Endodermal cell (in vitro differentiated cells): ENCODE measurements at regions not wholly inside any gene's neighbourhood (a gene's known extent, or its start where the extent isn't known, plus 50 kb on each side); places are given as distances from the start of the nearest gene placed in this dataset.

Source experiments
- DNase-seq: peaks from one replicate; pipeline ENCODE4 v3.0.0-alpha.2; 2017
- H3K27ac ChIP-seq: 2 replicates; pipeline ENCODE4 v1.5.1; 2013; ENCODE audit warnings: mild to moderate bottlenecking, low read depth, low read length, moderate library complexity
- H3K27me3 ChIP-seq: 2 replicates; pipeline ENCODE4 v1.6.1; 2013; ENCODE audit warnings: mild to moderate bottlenecking, low read length, moderate library complexity; ENCODE audit not compliant: insufficient read depth, control insufficient read depth, poor library complexity, severe bottlenecking
- H3K36me3 ChIP-seq: 2 replicates; pipeline ENCODE4 v1.7.0; 2013; ENCODE audit warnings: mild to moderate bottlenecking, low read length, moderate library complexity; ENCODE audit not compliant: control insufficient read depth, insufficient read depth
- H3K4me1 ChIP-seq: one replicate; pipeline ENCODE4 v1.7.0; 2013; ENCODE audit warnings: low read length; ENCODE audit not compliant: control insufficient read depth, insufficient read depth
- H3K4me3 ChIP-seq: 2 replicates; pipeline ENCODE4 v1.5.1; 2013; ENCODE audit warnings: mild to moderate bottlenecking, low read length, moderate library complexity
- H3K9ac ChIP-seq: 2 replicates; pipeline ENCODE4 v1.6.1; 2013; ENCODE audit warnings: mild to moderate bottlenecking, low read length, moderate library complexity; ENCODE audit not compliant: poor library complexity, severe bottlenecking; ENCODE audit errors: extremely low read depth
- H3K9me3 ChIP-seq: 2 replicates; pipeline ENCODE4 v1.6.1; 2013; ENCODE audit warnings: mild to moderate bottlenecking, low read length, moderate library complexity; ENCODE audit not compliant: control insufficient read depth
- H3K27ac Mint-ChIP-seq: 2 replicates; pipeline ENCODE4 v1.8.0; 2020; ENCODE audit warnings: mixed read lengths
- H3K27me3 Mint-ChIP-seq: 2 replicates; pipeline ENCODE4 v1.8.0; 2021; ENCODE audit warnings: mild to moderate bottlenecking, mixed read lengths; ENCODE audit not compliant: insufficient read depth
- H3K36me3 Mint-ChIP-seq: 2 replicates; pipeline ENCODE4 v1.8.0; 2020; ENCODE audit warnings: low read depth, mixed read lengths
- H3K4me1 Mint-ChIP-seq: 2 replicates; pipeline ENCODE4 v1.8.0; 2020; ENCODE audit warnings: mixed read lengths
- H3K4me3 Mint-ChIP-seq: 2 replicates; pipeline ENCODE4 v1.8.0; 2020; ENCODE audit warnings: mild to moderate bottlenecking, moderate library complexity, mixed read lengths
- H3K9me3 Mint-ChIP-seq: 2 replicates; pipeline ENCODE4 v1.8.0; 2020; ENCODE audit warnings: mild to moderate bottlenecking, mixed read lengths
- WGBS, 2 experiments: methylation state at CpG; one replicate each; pipeline versions ENCODE4 v1.1.5 to v1.1.7; 2013; ENCODE audit warnings: missing lambda C conversion rate in 2 of 2, mixed read lengths in 1 of 2; ENCODE audit not compliant: insufficient coverage in 1 of 2, insufficient read length in 1 of 2; 5-methylcytosine and 5-hydroxymethylcytosine counted together
- TF ChIP-seq, protein P1 (sequence below): fragments of 200-600 bp; sonication (generic); conservative IDR thresholded peaks from 2 replicates; pipeline ENCODE4 v1.5.0; 2021; ENCODE audit warnings: antibody characterized with exemption, mild to moderate bottlenecking

GRCh38 chr13:42378383-42378780 lies 106.4 kb downstream of the AKAP11 start:
- H3K27ac Mint-ChIP-seq: no peak overlapping the region
- H3K9me3 Mint-ChIP-seq: peaks cover 14% of the 10 kb centered on the region
- H3K4me1 Mint-ChIP-seq: no peaks in the 10 kb centered on the region
- Histone ChIP-seq H3K9ac (no peak overlapping the region), H3K4me1 (no peaks in the 10 kb centered on the region), H3K4me3 (no peak overlapping the region), H3K27me3 (no peaks in the 10 kb centered on the region), H3K27ac (no peak overlapping the region), H3K9me3 (no peaks in the 10 kb centered on the region), H3K36me3 (no peaks in the 10 kb centered on the region)
- H3K27me3 Mint-ChIP-seq: no peaks in the 10 kb centered on the region
- TF ChIP-seq, protein P1, sequence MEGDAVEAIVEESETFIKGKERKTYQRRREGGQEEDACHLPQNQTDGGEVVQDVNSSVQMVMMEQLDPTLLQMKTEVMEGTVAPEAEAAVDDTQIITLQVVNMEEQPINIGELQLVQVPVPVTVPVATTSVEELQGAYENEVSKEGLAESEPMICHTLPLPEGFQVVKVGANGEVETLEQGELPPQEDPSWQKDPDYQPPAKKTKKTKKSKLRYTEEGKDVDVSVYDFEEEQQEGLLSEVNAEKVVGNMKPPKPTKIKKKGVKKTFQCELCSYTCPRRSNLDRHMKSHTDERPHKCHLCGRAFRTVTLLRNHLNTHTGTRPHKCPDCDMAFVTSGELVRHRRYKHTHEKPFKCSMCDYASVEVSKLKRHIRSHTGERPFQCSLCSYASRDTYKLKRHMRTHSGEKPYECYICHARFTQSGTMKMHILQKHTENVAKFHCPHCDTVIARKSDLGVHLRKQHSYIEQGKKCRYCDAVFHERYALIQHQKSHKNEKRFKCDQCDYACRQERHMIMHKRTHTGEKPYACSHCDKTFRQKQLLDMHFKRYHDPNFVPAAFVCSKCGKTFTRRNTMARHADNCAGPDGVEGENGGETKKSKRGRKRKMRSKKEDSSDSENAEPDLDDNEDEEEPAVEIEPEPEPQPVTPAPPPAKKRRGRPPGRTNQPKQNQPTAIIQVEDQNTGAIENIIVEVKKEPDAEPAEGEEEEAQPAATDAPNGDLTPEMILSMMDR: no peak
- DNase-seq: no peak
- 83 to 86% methylated on average over 1 to 3 of the region's 3 CpGs for WGBS, 2 experiments
- H3K36me3 Mint-ChIP-seq: no peaks in the 10 kb centered on the region
- no peak overlapping the region for H3K4me3 Mint-ChIP-seq

DNA sequence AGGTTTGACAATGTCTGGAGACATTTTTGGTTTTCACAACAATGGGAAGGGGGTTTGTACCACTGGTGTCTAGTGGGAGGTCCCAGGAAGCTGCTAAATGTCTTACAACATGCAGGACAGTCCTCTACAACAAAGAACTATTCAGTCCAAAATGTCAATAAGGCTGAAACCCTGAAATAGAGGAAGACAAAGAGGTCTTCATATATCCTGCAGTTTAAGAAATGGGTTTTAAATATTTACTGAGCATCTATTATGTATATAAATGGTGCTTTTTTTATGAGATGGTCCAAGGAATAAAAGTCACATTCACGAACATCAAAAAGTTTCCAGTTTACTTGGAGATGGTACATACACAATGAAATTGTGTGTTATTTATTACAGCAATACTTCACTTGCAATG lies 107.3 kb downstream of the AKAP11 start:
- Histone ChIP-seq H3K36me3 (no peaks in the 10 kb centered on the region), H3K4me3 (no peak overlapping the region), H3K27ac (no peak overlapping the region), H3K9ac (no peak overlapping the region), H3K27me3 (no peaks in the 10 kb centered on the region), H3K4me1 (no peaks in the 10 kb centered on the region), H3K9me3 (no peaks in the 10 kb centered on the region)
- Mint-ChIP-seq H3K27ac (no peak overlapping the region), H3K27me3 (no peaks in the 10 kb centered on the region), H3K9me3 (peaks cover 14% of the 10 kb centered on the region), H3K4me1 (no peaks in the 10 kb centered on the region), H3K36me3 (no peaks in the 10 kb centered on the region), H3K4me3 (no peak overlapping the region)
- WGBS, 2 experiments: 90% methylated on average over 1 of the region's 1 CpG; no CpG with 5 or more reads in 1 of the 2 experiments
- TF ChIP-seq, protein P1: no peak
- DNase-seq: no peak

GRCh38 chr13:42380420-42381164 lies 108.6 kb downstream of the AKAP11 start:
- Histone ChIP-seq H3K9me3 (no peaks in the 10 kb centered on the region), H3K9ac (no peak overlapping the region), H3K27me3 (no peaks in the 10 kb centered on the region), H3K4me3 (no peak overlapping the region), H3K27ac (no peak overlapping the region), H3K4me1 (no peaks in the 10 kb centered on the region), H3K36me3 (no peaks in the 10 kb centered on the region)
- TF ChIP-seq, protein P1: no peak
- no peak overlapping the region for H3K4me3 Mint-ChIP-seq
- WGBS, 2 experiments: 88 to 91% methylated on average over 8 to 12 of the region's 12 CpGs
- H3K36me3 Mint-ChIP-seq: no peaks in the 10 kb centered on the region
- H3K27me3 Mint-ChIP-seq: no peaks in the 10 kb centered on the region
- no peaks in the 10 kb centered on the region for H3K4me1 Mint-ChIP-seq
- H3K9me3 Mint-ChIP-seq: peaks cover 14% of the 10 kb centered on the region
- no peak for DNase-seq
- no peak overlapping the region for H3K27ac Mint-ChIP-seq
